DMS53 treated with DMSO at 0.1 percent for 48 hours (cell line): ENCODE measurements at regions not wholly inside any gene's neighbourhood (a gene's known extent, or its start where the extent isn't known, plus 50 kb on each side); places are given as distances from the start of the nearest gene placed in this dataset.
A peak's percentile ranks its signal among the peaks of the same experiment; 100 is the strongest.

Source experiments
- DNase-seq: peaks from one replicate; lab custom pipeline; 2025; ENCODE audit not compliant: unreplicated experiment; lab: John Stamatoyannopoulos, UW

GRCh38 chr4:133493776-133494175 lies 344.7 kb downstream of the PCDH10 start:
- DNase-seq: no peak

- no peak for DNase-seq
Measured at GRCh38 chr4:133493241-133493640, 344.1 kb downstream of the PCDH10 start.

GRCh38 chr4:133484287-133484686 lies 335.2 kb downstream of the PCDH10 start:
- no peak for DNase-seq

- DNase-seq: peak; percentile 17
Measured at GRCh38 chr4:133483600-133484246, 334.6 kb downstream of the PCDH10 start.

- no peak for DNase-seq
Measured at GRCh38 chr4:133476063-133476462, 327.0 kb downstream of the PCDH10 start.

- no peak for DNase-seq
Measured at GRCh38 chr4:133474501-133474900, 325.4 kb downstream of the PCDH10 start.

- DNase-seq: no peak
Measured at GRCh38 chr4:133472244-133472643, 323.1 kb downstream of the PCDH10 start.

- DNase-seq: peak; percentile 26
Measured at GRCh38 chr4:133467290-133467947, 318.3 kb downstream of the PCDH10 start.

- DNase-seq: no peak
Measured at GRCh38 chr4:133465022-133465421, 315.9 kb downstream of the PCDH10 start.

GRCh38 chr4:133464311-133464710 lies 315.2 kb downstream of the PCDH10 start:
- no peak for DNase-seq

GRCh38 chr4:133452678-133453077 lies 303.6 kb downstream of the PCDH10 start:
- DNase-seq: no peak

- DNase-seq: no peak
Measured at GRCh38 chr4:133450813-133451212, 301.7 kb downstream of the PCDH10 start.

- DNase-seq: no peak
Measured at GRCh38 chr4:133440404-133440803, 291.3 kb downstream of the PCDH10 start.

GRCh38 chr4:133439830-133440229 lies 290.7 kb downstream of the PCDH10 start:
- no peak for DNase-seq

GRCh38 chr4:133424605-133425004 lies 275.5 kb downstream of the PCDH10 start:
- DNase-seq: no peak

GRCh38 chr4:133403913-133404312 lies 254.8 kb downstream of the PCDH10 start:
- DNase-seq: no peak

- no peak for DNase-seq
Measured at GRCh38 chr4:133402616-133403015, 253.5 kb downstream of the PCDH10 start.

- no peak for DNase-seq
Measured at GRCh38 chr4:133394971-133395627, 246.0 kb downstream of the PCDH10 start.

GRCh38 chr4:133390198-133390855 lies 241.2 kb downstream of the PCDH10 start:
- no peak for DNase-seq

- no peak for DNase-seq
Measured at GRCh38 chr4:133389029-133389428, 239.9 kb downstream of the PCDH10 start.

- no peak for DNase-seq
Measured at GRCh38 chr4:133385161-133385954, 236.3 kb downstream of the PCDH10 start.
